Mucosa of stomach (tissue), 1 donor: ENCODE measurements at regions not wholly inside any gene's neighbourhood (a gene's known extent, or its start where the extent isn't known, plus 50 kb on each side); places are given as distances from the start of the nearest gene placed in this dataset.
"Not testable (repeated sequence)": the region's sequence is repeated elsewhere in the genome, so short reads cannot be mapped to it uniquely, and the experiment has no call there.

ENCODE experiments used
- H3K27me3 ChIP-seq: one replicate; pipeline ENCODE4 v1.7.0; 2013; ENCODE audit warnings: mild to moderate bottlenecking, low read length; ENCODE audit not compliant: control insufficient read depth, insufficient read depth
- H3K36me3 ChIP-seq: one replicate; pipeline ENCODE4 v1.7.0; 2013; ENCODE audit warnings: low read length; ENCODE audit not compliant: control insufficient read depth, insufficient read depth
- H3K4me1 ChIP-seq: one replicate; pipeline ENCODE4 v1.7.0; 2013; ENCODE audit warnings: mild to moderate bottlenecking, low read length; ENCODE audit not compliant: control insufficient read depth, insufficient read depth
- H3K4me3 ChIP-seq: one replicate; pipeline ENCODE4 v1.7.0; 2013; ENCODE audit warnings: low read length
- H3K9ac ChIP-seq: one replicate; pipeline ENCODE4 v1.7.0; 2013; ENCODE audit warnings: mild to moderate bottlenecking, low read length, moderate library complexity
- H3K9me3 ChIP-seq: one replicate; pipeline ENCODE4 v1.7.0; 2013; ENCODE audit warnings: mild to moderate bottlenecking, low read length, moderate library complexity; ENCODE audit not compliant: control insufficient read depth
- donor health status: Pancreatic carcinoma.

- H3K4me3 ChIP-seq, result no peak overlapping the region
- no peaks in the 10 kb centered on the region for H3K4me1 ChIP-seq
- H3K27me3 ChIP-seq, result peaks cover 9% of the 10 kb centered on the region
- no peak overlapping the region for H3K9ac ChIP-seq
- H3K36me3 ChIP-seq, result no peaks in the 10 kb centered on the region
- H3K9me3 ChIP-seq, result no peaks in the 10 kb centered on the region
These were observed 360.8 kb downstream of the C16orf95 start for GRCh38 chr16:86956437-86956836.

DNA sequence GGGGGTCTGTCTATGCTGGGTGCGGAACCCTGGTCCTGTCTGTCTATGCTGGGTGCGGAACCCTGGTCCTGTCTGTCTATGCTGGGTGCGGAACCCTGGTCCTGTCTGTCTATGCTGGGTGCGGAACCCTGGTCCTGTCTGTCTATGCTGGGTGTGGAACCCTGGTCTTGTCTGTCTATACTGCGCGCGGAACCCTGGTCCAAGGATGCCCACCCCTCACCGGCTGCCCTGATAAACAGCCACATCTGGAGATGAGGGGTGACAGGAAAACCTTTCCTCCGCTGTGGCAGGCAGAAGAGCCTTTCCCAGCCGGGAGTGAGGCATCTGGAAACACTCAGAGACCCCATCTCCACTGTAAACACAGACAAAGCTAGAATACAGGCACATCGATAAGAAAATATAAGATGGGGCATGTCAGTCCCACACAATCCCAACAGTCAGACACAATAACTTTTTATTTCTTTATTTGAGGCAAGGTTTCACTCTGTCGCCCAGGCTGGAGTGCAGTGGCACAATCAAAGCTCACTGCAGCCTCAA lies 359.5 kb downstream of the C16orf95 start:
- H3K4me3 ChIP-seq, H3K9ac ChIP-seq, H3K4me1 ChIP-seq, H3K9me3 ChIP-seq, H3K36me3 ChIP-seq, H3K27me3 ChIP-seq: not testable (repeated sequence)

- Histone ChIP-seq H3K4me1 (no peaks in the 10 kb centered on the region), H3K4me3 (no peak overlapping the region), H3K9me3 (no peaks in the 10 kb centered on the region), H3K27me3 (peaks cover 9% of the 10 kb centered on the region), H3K36me3 (no peaks in the 10 kb centered on the region), H3K9ac (no peak overlapping the region)
These were observed 358.8 kb downstream of the C16orf95 start for GRCh38 chr16:86958423-86958822.

- Histone ChIP-seq H3K27me3 (peaks cover 9% of the 10 kb centered on the region), H3K9me3 (no peaks in the 10 kb centered on the region), H3K36me3 (no peaks in the 10 kb centered on the region), H3K9ac (no peak overlapping the region), H3K4me1 (no peaks in the 10 kb centered on the region), H3K4me3 (no peak overlapping the region)
These were observed 358.0 kb downstream of the C16orf95 start for GRCh38 chr16:86959091-86959651.

- no peaks in the 10 kb centered on the region for H3K9me3 ChIP-seq
- H3K36me3 ChIP-seq, result no peaks in the 10 kb centered on the region
- no peak overlapping the region for H3K4me3 ChIP-seq
- no peaks in the 10 kb centered on the region for H3K4me1 ChIP-seq
- H3K9ac ChIP-seq, result no peak overlapping the region
- H3K27me3 ChIP-seq, result peaks cover 9% of the 10 kb centered on the region
These were observed 357.5 kb downstream of the C16orf95 start for GRCh38 chr16:86959729-86960128.

DNA sequence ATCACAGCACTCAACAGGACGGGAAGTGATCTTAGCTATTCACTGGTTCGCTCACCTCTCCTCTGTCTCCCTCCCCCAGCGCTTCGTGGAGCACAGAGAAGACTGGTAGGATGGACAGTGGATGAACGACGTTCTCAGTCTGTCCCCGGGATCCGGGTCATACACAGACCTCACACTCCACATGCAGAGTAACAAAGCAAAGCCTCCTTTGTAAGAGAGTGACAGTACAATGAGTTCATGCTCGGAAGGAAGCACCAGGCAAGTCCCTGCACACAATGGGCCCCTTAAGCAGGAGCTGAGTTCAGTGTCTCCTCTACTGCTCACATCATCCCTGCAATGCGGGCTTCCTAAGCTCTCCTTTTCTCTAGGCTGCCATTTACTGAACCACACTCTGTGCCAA lies 356.9 kb downstream of the C16orf95 start:
- Histone ChIP-seq H3K9me3 (no peaks in the 10 kb centered on the region), H3K4me3 (no peak overlapping the region), H3K9ac (no peak overlapping the region), H3K4me1 (no peaks in the 10 kb centered on the region), H3K36me3 (no peaks in the 10 kb centered on the region), H3K27me3 (peaks cover 9% of the 10 kb centered on the region)

GRCh38 chr16:86961171-86961601 lies 356.0 kb downstream of the C16orf95 start:
- Histone ChIP-seq H3K4me3 (no peak overlapping the region), H3K4me1 (no peaks in the 10 kb centered on the region), H3K36me3 (no peaks in the 10 kb centered on the region), H3K9ac (no peak overlapping the region), H3K27me3 (peaks cover 15% of the 10 kb centered on the region), H3K9me3 (no peaks in the 10 kb centered on the region)

DNA sequence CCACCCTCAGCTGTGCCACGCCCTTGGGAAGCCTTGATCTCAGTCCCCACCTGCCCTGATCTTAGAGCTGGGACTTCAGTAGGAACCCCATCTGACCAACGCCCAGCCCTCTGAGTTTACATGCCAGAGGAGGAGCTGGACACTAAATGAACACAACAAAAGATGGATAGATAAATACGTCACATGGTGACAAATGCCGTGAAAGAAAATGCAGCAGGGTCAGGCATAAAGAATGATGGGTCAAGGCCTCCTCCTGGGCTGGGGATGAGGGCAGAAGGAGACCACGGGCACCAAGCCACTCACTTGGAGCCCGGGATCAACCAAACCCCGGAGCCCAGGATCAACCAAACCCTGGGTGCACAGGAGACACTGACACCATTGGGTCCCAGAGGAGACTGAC lies 354.9 kb downstream of the C16orf95 start:
- Histone ChIP-seq H3K4me3 (no peak overlapping the region), H3K27me3 (peaks cover 15% of the 10 kb centered on the region), H3K36me3 (no peaks in the 10 kb centered on the region), H3K9ac (no peak overlapping the region), H3K4me1 (no peaks in the 10 kb centered on the region), H3K9me3 (no peaks in the 10 kb centered on the region)

GRCh38 chr16:86962913-86963312 lies 354.3 kb downstream of the C16orf95 start:
- no peaks in the 10 kb centered on the region for H3K9me3 ChIP-seq
- no peaks in the 10 kb centered on the region for H3K4me1 ChIP-seq
- H3K4me3 ChIP-seq, result no peak overlapping the region
- H3K27me3 ChIP-seq, result peaks cover 15% of the 10 kb centered on the region
- no peaks in the 10 kb centered on the region for H3K36me3 ChIP-seq
- no peak overlapping the region for H3K9ac ChIP-seq

GRCh38 chr16:86963600-86964575 lies 353.3 kb downstream of the C16orf95 start:
- H3K27me3 ChIP-seq, result peaks cover 14% of the 10 kb centered on the region
- H3K36me3 ChIP-seq, result no peaks in the 10 kb centered on the region
- no peaks in the 10 kb centered on the region for H3K4me1 ChIP-seq
- H3K4me3 ChIP-seq, result no peak overlapping the region
- H3K9me3 ChIP-seq, result no peaks in the 10 kb centered on the region
- no peak overlapping the region for H3K9ac ChIP-seq

- Histone ChIP-seq H3K9me3 (no peaks in the 10 kb centered on the region), H3K4me3 (no peak overlapping the region), H3K9ac (no peak overlapping the region), H3K27me3 (peaks cover 10% of the 10 kb centered on the region), H3K4me1 (no peaks in the 10 kb centered on the region), H3K36me3 (no peaks in the 10 kb centered on the region)
These were observed 352.4 kb downstream of the C16orf95 start for GRCh38 chr16:86964796-86965241.

GRCh38 chr16:86965331-86965730 lies 351.9 kb downstream of the C16orf95 start:
- Histone ChIP-seq H3K36me3 (no peaks in the 10 kb centered on the region), H3K9me3 (no peaks in the 10 kb centered on the region), H3K27me3 (peaks cover 8% of the 10 kb centered on the region), H3K4me1 (no peaks in the 10 kb centered on the region), H3K9ac (no peak overlapping the region), H3K4me3 (no peak overlapping the region)
